Neural cell (in vitro differentiated cells): ENCODE measurements at regions not wholly inside any gene's neighbourhood (a gene's known extent, or its start where the extent isn't known, plus 50 kb on each side); places are given as distances from the start of the nearest gene placed in this dataset.

Experiments used
- H2AFZ ChIP-seq: fragments of 200-600, 300-800 bp; sonication (generic), shearing (Covaris generic); 2 replicates; pipeline ENCODE4 v1.6.0; 2014; ENCODE audit warnings: low read depth, mild to moderate bottlenecking, antibody characterized with exemption, low read length, moderate library complexity
- H3F3A ChIP-seq: fragments of 200-600 bp; shearing (Covaris generic); 2 replicates; pipeline ENCODE4 v1.6.1; 2016; ENCODE audit warnings: mild to moderate bottlenecking, moderate library complexity, mixed read lengths, antibody characterized with exemption, low read length; ENCODE audit not compliant: insufficient read depth, poor library complexity, severe bottlenecking
- H3K27ac ChIP-seq: fragments of 200-600, 300-800 bp; sonication (generic), shearing (Covaris generic); 2 replicates; pipeline ENCODE4 v1.5.1; 2014; ENCODE audit warnings: mild to moderate bottlenecking, low read length, moderate library complexity
- H3K27me3 ChIP-seq: fragments of 300-800, 200-600 bp; sonication (generic), shearing (Covaris generic); 2 replicates; pipeline ENCODE4 v1.6.0; 2014; ENCODE audit warnings: mild to moderate bottlenecking, low read depth, low read length, moderate library complexity; ENCODE audit not compliant: insufficient read depth
- H3K36me3 ChIP-seq: fragments of 300-800, 200-600 bp; sonication (generic), shearing (Covaris generic); 2 replicates; pipeline ENCODE4 v1.5.1; 2014; ENCODE audit warnings: mild to moderate bottlenecking, antibody characterized with exemption, low read length, moderate library complexity; ENCODE audit not compliant: insufficient read depth
- H3K4me2 ChIP-seq: fragments of 300-800, 200-600 bp; sonication (generic), shearing (Covaris generic); 2 replicates; pipeline ENCODE4 v1.6.0; 2014; ENCODE audit warnings: mild to moderate bottlenecking, low read length
- H3K4me3 ChIP-seq: fragments of 300-800, 200-600 bp; sonication (generic), shearing (Covaris generic); 2 replicates; pipeline ENCODE4 v1.5.1; 2014; ENCODE audit warnings: mild to moderate bottlenecking, low read length, moderate library complexity
- H3K79me2 ChIP-seq: fragments of 200-600 bp; shearing (Covaris generic); replicated peaks from 2 replicates; pipeline ENCODE4 v1.6.0; 2014; ENCODE audit warnings: mild to moderate bottlenecking, low read length, moderate library complexity; ENCODE audit not compliant: insufficient read depth
- H3K9ac ChIP-seq: fragments of 300-800, 200-600 bp; sonication (generic), shearing (Covaris generic); 2 replicates; pipeline ENCODE4 v1.6.1; 2016; ENCODE audit warnings: mild to moderate bottlenecking, low read length, mixed read lengths
- H3K9me2 ChIP-seq: fragments of 200-600 bp; shearing (Covaris generic); 2 replicates; pipeline ENCODE4 v1.6.1; 2016; ENCODE audit warnings: mild to moderate bottlenecking, low read length, mixed read lengths; ENCODE audit not compliant: insufficient read depth
- H3K9me3 ChIP-seq: fragments of 200-600, 300-800 bp; sonication (generic), shearing (Covaris generic); 2 replicates; pipeline ENCODE4 v1.6.1; 2016; ENCODE audit warnings: mild to moderate bottlenecking, mixed run types, low read length, moderate library complexity, mixed read lengths
- H4K20me1 ChIP-seq: fragments of 200-600 bp; shearing (Covaris generic); 2 replicates; pipeline ENCODE4 v1.6.1; 2016; ENCODE audit warnings: mild to moderate bottlenecking, mixed run types; ENCODE audit not compliant: insufficient read depth
- CTCF ChIP-seq: fragments of 450-650 bp; IDR thresholded peaks from 2 replicates; pipeline ENCODE4 v1.5.1; 2014; ENCODE audit warnings: antibody characterized with exemption, mild to moderate bottlenecking, moderate library complexity; ENCODE audit not compliant: poor library complexity, severe bottlenecking
- EP300 ChIP-seq: fragments of 450-650 bp; conservative IDR thresholded peaks from 2 replicates; pipeline ENCODE4 v1.6.1; 2014; ENCODE audit warnings: antibody characterized with exemption, mild to moderate bottlenecking, moderate library complexity; ENCODE audit not compliant: poor library complexity, severe bottlenecking
- EZH2 ChIP-seq: fragments of 200-600, 300-800 bp; shearing (Covaris generic), sonication (generic); IDR thresholded peaks from 2 replicates; pipeline ENCODE4 v1.6.1; 2014; ENCODE audit warnings: antibody characterized with exemption, low read length, borderline replicate concordance, mild to moderate bottlenecking; ENCODE audit not compliant: insufficient read depth, poor library complexity, severe bottlenecking
- MXI1 ChIP-seq: fragments of 450-650 bp; conservative IDR thresholded peaks from 2 replicates; pipeline ENCODE4 v1.6.1; 2014; ENCODE audit warnings: antibody characterized with exemption, mild to moderate bottlenecking; ENCODE audit not compliant: poor library complexity, severe bottlenecking
- POLR2AphosphoS5 ChIP-seq: IDR thresholded peaks from 2 replicates; pipeline ENCODE4 v1.6.1; 2012
- RAD21 ChIP-seq: fragments of 450-650 bp; conservative IDR thresholded peaks from 2 replicates; pipeline ENCODE4 v1.6.1; 2014; ENCODE audit warnings: antibody characterized with exemption, mild to moderate bottlenecking, moderate library complexity
- SMC3 ChIP-seq: fragments of 450-650 bp; conservative IDR thresholded peaks from 2 replicates; pipeline ENCODE4 v1.6.1; 2014; ENCODE audit warnings: antibody characterized with exemption, mild to moderate bottlenecking, moderate library complexity; ENCODE audit not compliant: poor library complexity
- TAF1 ChIP-seq: IDR thresholded peaks from 2 replicates; pipeline ENCODE4 v1.6.1; 2012; ENCODE audit warnings: low read depth
- TF ChIP-seq, protein P1 (sequence below): IDR thresholded peaks from 2 replicates; pipeline ENCODE4 v1.6.1; 2012; ENCODE audit warnings: borderline replicate concordance

DNA sequence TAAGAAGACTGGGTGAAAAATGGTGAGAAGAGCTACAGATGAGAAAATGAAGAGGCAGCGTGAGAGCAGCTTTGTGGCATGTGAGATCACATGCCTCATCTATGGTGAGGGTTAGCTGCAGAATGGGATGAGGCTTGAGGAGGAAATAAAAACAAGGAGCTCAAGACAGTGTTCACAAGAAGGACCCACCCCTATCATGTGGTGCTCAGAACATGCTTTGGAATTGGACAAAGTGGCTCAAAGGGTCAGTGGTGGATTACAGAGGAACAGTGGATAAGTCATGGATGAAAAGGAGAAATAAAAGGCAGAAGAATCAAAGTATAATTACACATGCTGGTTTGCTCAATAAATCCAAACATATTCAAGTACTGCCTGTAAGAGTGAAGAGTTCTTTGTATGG lies 126.9 kb upstream of the UST start:
- Histone ChIP-seq H3K9me3 (no peaks in the 10 kb centered on the region), H3K27me3 (no peaks in the 10 kb centered on the region), H3K4me3 (no peak overlapping the region), H3K27ac (no peak overlapping the region), H3K36me3 (no peaks in the 10 kb centered on the region), H3K79me2 (no peaks in the 10 kb centered on the region), H3F3A (no peaks in the 10 kb centered on the region), H3K9ac (no peak overlapping the region), H4K20me1 (no peaks in the 10 kb centered on the region), H3K9me2 (no peaks in the 10 kb centered on the region), H2AFZ (no peak overlapping the region), H3K4me2 (no peak overlapping the region)
- TF ChIP-seq EZH2 (no peak), TAF1 (no peak), EP300 (no peak), MXI1 (no peak), RAD21 (no peak), SMC3 (no peak)

DNA sequence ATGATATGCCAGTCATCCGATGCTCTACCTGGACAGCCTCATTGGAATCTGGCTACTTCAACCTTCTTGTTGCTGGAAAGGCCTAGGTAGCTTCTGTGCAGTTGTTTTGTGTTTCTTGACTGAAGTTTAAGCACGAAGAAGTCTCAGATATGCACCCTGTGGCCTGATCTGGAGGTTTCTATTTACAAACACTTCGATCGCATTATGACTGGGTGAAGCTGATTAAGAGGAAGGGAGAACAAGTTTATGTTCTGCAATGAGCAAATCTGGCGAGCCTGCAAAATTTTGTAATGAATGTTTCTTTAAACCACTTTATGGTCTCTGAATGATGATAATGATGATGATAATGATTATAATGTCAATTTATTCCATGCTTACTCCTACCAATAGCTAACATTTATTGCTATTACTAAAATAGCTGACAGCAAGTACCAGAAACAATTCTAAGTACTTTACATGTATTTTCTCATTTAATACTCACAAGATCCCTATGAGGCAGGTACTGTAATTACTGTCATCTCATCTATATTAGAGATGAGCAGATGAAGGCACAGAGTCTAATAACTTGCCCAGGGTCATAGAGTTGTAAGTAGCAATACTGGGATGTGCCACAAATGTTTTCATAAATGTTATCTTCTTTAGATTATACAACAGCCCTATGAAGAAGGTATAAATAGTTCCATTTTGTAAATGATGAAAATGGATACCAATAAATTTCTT lies 126.1 kb upstream of the UST start:
- no peak overlapping the region for H3K4me2 ChIP-seq
- H4K20me1 ChIP-seq = no peaks in the 10 kb centered on the region
- TF ChIP-seq POLR2AphosphoS5 (no peak), CTCF (no peak), EP300 (no peak), RAD21 (no peak), TAF1 (no peak), SMC3 (no peak), EZH2 (no peak), MXI1 (no peak)
- TF ChIP-seq, protein P1, sequence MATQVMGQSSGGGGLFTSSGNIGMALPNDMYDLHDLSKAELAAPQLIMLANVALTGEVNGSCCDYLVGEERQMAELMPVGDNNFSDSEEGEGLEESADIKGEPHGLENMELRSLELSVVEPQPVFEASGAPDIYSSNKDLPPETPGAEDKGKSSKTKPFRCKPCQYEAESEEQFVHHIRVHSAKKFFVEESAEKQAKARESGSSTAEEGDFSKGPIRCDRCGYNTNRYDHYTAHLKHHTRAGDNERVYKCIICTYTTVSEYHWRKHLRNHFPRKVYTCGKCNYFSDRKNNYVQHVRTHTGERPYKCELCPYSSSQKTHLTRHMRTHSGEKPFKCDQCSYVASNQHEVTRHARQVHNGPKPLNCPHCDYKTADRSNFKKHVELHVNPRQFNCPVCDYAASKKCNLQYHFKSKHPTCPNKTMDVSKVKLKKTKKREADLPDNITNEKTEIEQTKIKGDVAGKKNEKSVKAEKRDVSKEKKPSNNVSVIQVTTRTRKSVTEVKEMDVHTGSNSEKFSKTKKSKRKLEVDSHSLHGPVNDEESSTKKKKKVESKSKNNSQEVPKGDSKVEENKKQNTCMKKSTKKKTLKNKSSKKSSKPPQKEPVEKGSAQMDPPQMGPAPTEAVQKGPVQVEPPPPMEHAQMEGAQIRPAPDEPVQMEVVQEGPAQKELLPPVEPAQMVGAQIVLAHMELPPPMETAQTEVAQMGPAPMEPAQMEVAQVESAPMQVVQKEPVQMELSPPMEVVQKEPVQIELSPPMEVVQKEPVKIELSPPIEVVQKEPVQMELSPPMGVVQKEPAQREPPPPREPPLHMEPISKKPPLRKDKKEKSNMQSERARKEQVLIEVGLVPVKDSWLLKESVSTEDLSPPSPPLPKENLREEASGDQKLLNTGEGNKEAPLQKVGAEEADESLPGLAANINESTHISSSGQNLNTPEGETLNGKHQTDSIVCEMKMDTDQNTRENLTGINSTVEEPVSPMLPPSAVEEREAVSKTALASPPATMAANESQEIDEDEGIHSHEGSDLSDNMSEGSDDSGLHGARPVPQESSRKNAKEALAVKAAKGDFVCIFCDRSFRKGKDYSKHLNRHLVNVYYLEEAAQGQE = no peak
- no peaks in the 10 kb centered on the region for H3K79me2 ChIP-seq
- no peaks in the 10 kb centered on the region for H3K9me3 ChIP-seq
- H3K9ac ChIP-seq = no peak overlapping the region
- no peak overlapping the region for H3K27ac ChIP-seq
- H3K4me3 ChIP-seq = no peak overlapping the region
- H3F3A ChIP-seq = no peaks in the 10 kb centered on the region
- H3K27me3 ChIP-seq = no peaks in the 10 kb centered on the region
- H2AFZ ChIP-seq = no peak overlapping the region
- no peaks in the 10 kb centered on the region for H3K9me2 ChIP-seq
- H3K36me3 ChIP-seq = no peaks in the 10 kb centered on the region
